NT2/D1 (cell line): ENCODE measurements at regions not wholly inside any gene's neighbourhood (a gene's known extent, or its start where the extent isn't known, plus 50 kb on each side); places are given as distances from the start of the nearest gene placed in this dataset.

Source experiments
- SUZ12 ChIP-seq: IDR thresholded peaks from 2 replicates; pipeline ENCODE4 v1.6.1; 2011; ENCODE audit not compliant: insufficient read length, insufficient read depth; ENCODE audit errors: extremely low read depth
- YY1 ChIP-seq: IDR thresholded peaks from 2 replicates; pipeline ENCODE4 v1.6.1; 2011; ENCODE audit not compliant: insufficient read length, insufficient read depth
- ZNF274 ChIP-seq: IDR thresholded peaks from 2 replicates; pipeline ENCODE4 v1.6.1; 2011; ENCODE audit warnings: mild to moderate bottlenecking, low read depth, low read length

DNA sequence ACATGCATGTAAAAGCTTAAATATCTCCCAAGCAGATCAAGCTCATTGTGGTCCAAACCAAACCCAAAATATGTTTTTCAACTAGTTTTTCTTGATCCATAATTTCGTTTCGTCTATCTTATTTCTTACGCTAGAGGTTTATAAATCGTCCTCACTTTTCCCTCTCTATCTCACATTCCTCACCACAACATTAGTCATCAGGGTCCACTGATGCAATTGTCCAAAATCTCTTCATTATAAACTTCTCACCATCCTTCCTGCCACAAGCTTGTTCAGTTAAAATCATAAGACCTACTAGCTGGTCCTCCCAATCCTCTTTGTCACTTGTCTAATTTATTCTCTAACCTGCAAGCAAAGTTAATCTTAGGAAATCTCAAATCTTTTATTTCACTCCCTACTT lies 173.0 kb upstream of the PALMD start:
- no peak for TF ChIP-seq ZNF274
- TF ChIP-seq YY1, result no peak
- TF ChIP-seq SUZ12, result no peak
